ENCODE measurements at regions not wholly inside any gene's neighbourhood (a gene's known extent, or its start where the extent isn't known, plus 50 kb on each side); places are given as distances from the start of the nearest gene placed in this dataset.

GRCh38 chr16:66287926-66288325 is 78.6 kb upstream of the CDH5 start:
- H3K79me1 ChIP-seq (ENCODE audit: low read depth, low read length), result no peaks in the 10 kb centered on the region
- H3K4me2 ChIP-seq (ENCODE audit: insufficient read depth in 1 of 2, low read depth in 2 of 2, low read length in 2 of 2), result no peak overlapping the region
- no peak overlapping the region for H3K27ac ChIP-seq (ENCODE audit: low read depth, low read length)
- H2BK15ac ChIP-seq (ENCODE audit: low read length), result no peak overlapping the region
- no peak overlapping the region for H3K56ac ChIP-seq (replicated peaks; ENCODE audit: insufficient read length, low read depth, low read length)
- 91% methylated on average over 2 of the region's 2 CpGs; no CpG with 5 or more reads in 1 of the 2 experiments for WGBS, 2 experiments (ENCODE audit: extremely low coverage in 1 of 2, insufficient coverage in 1 of 2, insufficient read length in 1 of 2, insufficient replicate concordance in 2 of 2, low coverage in 1 of 2, low lambda C conversion rate in 2 of 2, missing lambda C conversion rate in 1 of 2)
- no peaks in the 10 kb centered on the region for H4K20me1 ChIP-seq (replicated peaks in 1 of 2; ENCODE audit: control insufficient read depth in 1 of 2, insufficient read depth in 2 of 2, low read length in 2 of 2)
- H2BK12ac ChIP-seq (ENCODE audit: low read depth, low read length), result no peak overlapping the region
- H4K91ac ChIP-seq (replicated peaks; ENCODE audit: insufficient read length, low read length), result no peak overlapping the region
- H3K18ac ChIP-seq (ENCODE audit: extremely low read depth, low read length), result no peak overlapping the region
- no peaks in the 10 kb centered on the region; a peak in 1 of 7 replicates for H3K4me1 ChIP-seq (replicated peaks in 1 of 4; ENCODE audit: control insufficient read depth in 3 of 4, insufficient read depth in 4 of 4, low read length in 3 of 4)
- H2BK20ac ChIP-seq (ENCODE audit: low read length), result no peak overlapping the region
- no peak for DNase-seq (ENCODE audit: low read depth in 1 of 2, low spot score in 2 of 2)
- no peak overlapping the region for H3K4ac ChIP-seq (replicated peaks; ENCODE audit: insufficient read length, low read depth, low read length)
- no peak overlapping the region for H2BK5ac ChIP-seq (ENCODE audit: low read depth, low read length)
- H3K36me3 ChIP-seq (ENCODE audit: control insufficient read depth in 2 of 4, insufficient read depth in 4 of 4, low read length in 3 of 4), result no peaks in the 10 kb centered on the region
- ChIA-PET POLR2A (ENCODE audit: partially characterized antibody) (no interaction called here), CTCF (ENCODE audit: partially characterized antibody) (interaction anchor here (0.7 to 2.3 kb wide), 6 partner anchors 10 to 711 kb away, joined by 3 to 11 read pairs (median 4); no protein-coding TSS in a partner anchor)
- H3K23ac ChIP-seq (ENCODE audit: insufficient read length), result no peak overlapping the region
- no peaks in the 10 kb centered on the region for H3K23me2 ChIP-seq (ENCODE audit: low read depth, low read length)
- H3K27me3 ChIP-seq (replicated peaks in 1 of 4; ENCODE audit: control insufficient read depth in 3 of 4, extremely low read depth in 1 of 4, insufficient read depth in 3 of 4, low read length in 3 of 4), result no peaks in the 10 kb centered on the region; a peak in 1 of 7 replicates
- no peak for FAIRE-seq
- no peak overlapping the region for H3K14ac ChIP-seq (ENCODE audit: insufficient read length)
- no peak overlapping the region for H3K9ac ChIP-seq (replicated peaks in 1 of 4; ENCODE audit: extremely low read depth in 1 of 4, low read depth in 3 of 4, low read length in 3 of 4)
- no peaks in the 10 kb centered on the region for H3K79me2 ChIP-seq (ENCODE audit: control insufficient read depth in 1 of 2, insufficient read depth in 2 of 2, low read length in 2 of 2)
- no peak overlapping the region for H4K5ac ChIP-seq (ENCODE audit: insufficient read length, low read depth, low read length)
- H2AFZ ChIP-seq (ENCODE audit: low read length), result no peak overlapping the region
- no peaks in the 10 kb centered on the region for H3K9me3 ChIP-seq (ENCODE audit: insufficient read depth in 2 of 2, low read depth in 1 of 2, low read length in 1 of 2)
- H4K8ac ChIP-seq (ENCODE audit: extremely low read depth, insufficient read depth, low read length), result no peak overlapping the region; the same call in 1 of the 2 replicates
- H2AK5ac ChIP-seq (ENCODE audit: low read depth, low read length), result no peak overlapping the region
- H2BK120ac ChIP-seq (replicated peaks; ENCODE audit: low read depth, low read length), result no peak overlapping the region
- H3K4me3 ChIP-seq (ENCODE audit: extremely low read depth in 1 of 4, insufficient read depth in 2 of 4, low read depth in 3 of 4, low read length in 4 of 4), result no peak overlapping the region
- no peak for TF ChIP-seq CHD7 (IDR thresholded peaks at IDR 0.05; ENCODE audit: insufficient replicate concordance, low read length)

Measured in H1 (cell line).